GM23338 (cell line): ENCODE measurements at regions not wholly inside any gene's neighbourhood (a gene's known extent, or its start where the extent isn't known, plus 50 kb on each side); places are given as distances from the start of the nearest gene placed in this dataset.

ENCODE experiments used
- ATAC-seq: fragments of 200-7000 bp; cut with Tn5 transposase; 3 replicates; pipeline ENCODE4 v1.9.1; 2020
- DNase-seq: peaks from one replicate; pipeline ENCODE4 v3.0.0-alpha.2; 2015; ENCODE audit warnings: low spot score
- H2AFZ ChIP-seq: fragments of 200-600 bp; sonication (generic); 2 replicates; pipeline ENCODE4 v1.8.0; 2016; ENCODE audit warnings: antibody characterized with exemption, mild to moderate bottlenecking, moderate library complexity
- H3F3A ChIP-seq: fragments of 200-600 bp; sonication (generic); replicated peaks from 2 replicates; pipeline ENCODE4 v1.8.0; 2017; ENCODE audit warnings: antibody characterized with exemption, mixed run types, low read depth
- H3K27ac ChIP-seq: fragments of 200-600 bp; sonication (generic); 2 replicates; pipeline ENCODE4 v1.6.1; 2016; ENCODE audit warnings: low read depth
- H3K27me3 ChIP-seq: fragments of 200-600 bp; sonication (generic); 2 replicates; pipeline ENCODE4 v1.8.0; 2016; ENCODE audit warnings: mild to moderate bottlenecking, mixed run types, moderate library complexity; ENCODE audit not compliant: insufficient read depth
- H3K36me3 ChIP-seq: fragments of 200-600 bp; sonication (generic); 2 replicates; pipeline ENCODE4 v1.8.0; 2016; ENCODE audit warnings: mild to moderate bottlenecking; ENCODE audit not compliant: insufficient read depth
- H3K4me1 ChIP-seq: fragments of 200-600 bp; sonication (generic); 2 replicates; pipeline ENCODE4 v1.8.0; 2016; ENCODE audit warnings: mild to moderate bottlenecking, moderate library complexity; ENCODE audit not compliant: insufficient read depth
- H3K4me2 ChIP-seq: fragments of 200-600 bp; sonication (generic); 2 replicates; pipeline ENCODE4 v1.7.1; 2017; ENCODE audit warnings: mixed run types
- H3K4me3 ChIP-seq: fragments of 200-600 bp; sonication (generic); 2 replicates; pipeline ENCODE4 v1.6.1; 2016; ENCODE audit warnings: mixed run types
- H3K79me2 ChIP-seq: fragments of 200-600 bp; sonication (generic); replicated peaks from 2 replicates; pipeline ENCODE4 v1.8.0; 2017; ENCODE audit warnings: mild to moderate bottlenecking; ENCODE audit not compliant: insufficient read depth
- H3K9me2 ChIP-seq: fragments of 200-600 bp; sonication (generic); 2 replicates; pipeline ENCODE4 v1.8.0; 2017; ENCODE audit not compliant: insufficient read depth
- H4K20me1 ChIP-seq: fragments of 200-600 bp; sonication (generic); replicated peaks from 2 replicates; pipeline ENCODE4 v1.8.0; 2017; ENCODE audit warnings: mild to moderate bottlenecking; ENCODE audit not compliant: insufficient read depth
- H3K27ac Mint-ChIP-seq: 2 replicates; pipeline ENCODE4 v1.8.0; 2020; ENCODE audit warnings: inconsistent platforms, mild to moderate bottlenecking, moderate library complexity, mixed read lengths
- H3K27me3 Mint-ChIP-seq: 3 replicates; pipeline ENCODE4 v1.8.0; 2022; ENCODE audit warnings: low read depth, mild to moderate bottlenecking, moderate library complexity, mixed read lengths, inconsistent platforms; ENCODE audit not compliant: insufficient read depth, poor library complexity
- H3K36me3 Mint-ChIP-seq: 3 replicates; pipeline ENCODE4 v1.8.0; 2021; ENCODE audit warnings: low read depth, mild to moderate bottlenecking, inconsistent platforms, moderate library complexity, mixed read lengths
- H3K4me1 Mint-ChIP-seq: 3 replicates; pipeline ENCODE4 v1.8.0; 2020; ENCODE audit warnings: mild to moderate bottlenecking, inconsistent platforms, mixed read lengths
- H3K4me3 Mint-ChIP-seq: 3 replicates; pipeline ENCODE4 v1.8.0; 2021; ENCODE audit warnings: moderate library complexity, mild to moderate bottlenecking, inconsistent platforms, mixed read lengths
- H3K9me3 Mint-ChIP-seq: 3 replicates; pipeline ENCODE4 v1.8.0; 2020; ENCODE audit warnings: moderate library complexity, mild to moderate bottlenecking, inconsistent platforms, mixed read lengths
- CREB1 ChIP-seq: fragments of 250-450 bp; sonication (Bioruptor Pico); IDR thresholded peaks from 2 replicates; pipeline ENCODE4 v1.5.0; 2020; ENCODE audit warnings: low read depth, mild to moderate bottlenecking, moderate library complexity
- EZH2 ChIP-seq: fragments of 200-600 bp; sonication (generic); IDR thresholded peaks from one replicate; pipeline ENCODE4 v1.8.0; 2017; ENCODE audit warnings: antibody characterized with exemption, mild to moderate bottlenecking, low read depth; ENCODE audit not compliant: unreplicated experiment
- EZH2phosphoT487 ChIP-seq: fragments of 200-600 bp; sonication (generic); IDR thresholded peaks from one replicate; pipeline ENCODE4 v1.8.1; 2018; ENCODE audit warnings: antibody characterized with exemption; ENCODE audit not compliant: unreplicated experiment
- JUNB ChIP-seq: IDR thresholded peaks from one replicate; pipeline ENCODE4 v1.6.1; 2016; ENCODE audit warnings: antibody characterized with exemption; ENCODE audit not compliant: unreplicated experiment
- NANOG ChIP-seq: IDR thresholded peaks from 2 replicates; pipeline ENCODE4 v1.6.1; 2016; ENCODE audit warnings: antibody characterized with exemption, borderline replicate concordance
- POLR2AphosphoS5 ChIP-seq: IDR thresholded peaks from 2 replicates; pipeline ENCODE4 v1.6.1; 2016; ENCODE audit warnings: antibody characterized with exemption, low read depth
- STAT1 ChIP-seq: IDR thresholded peaks from one replicate; pipeline ENCODE4 v1.6.1; 2016; ENCODE audit warnings: antibody characterized with exemption; ENCODE audit not compliant: unreplicated experiment
- ZNF114 ChIP-seq: fragments of 250-450 bp; sonication (Bioruptor Pico); IDR thresholded peaks from 2 replicates; pipeline ENCODE4 v1.5.0; 2020; ENCODE audit warnings: mild to moderate bottlenecking, moderate library complexity
- ZNF331 ChIP-seq: fragments of 250-450 bp; sonication (Bioruptor Pico); IDR thresholded peaks from 2 replicates; pipeline ENCODE4 v1.5.0; 2020; ENCODE audit warnings: low read depth, mild to moderate bottlenecking, moderate library complexity
- TF ChIP-seq, protein P1 (sequence below): IDR thresholded peaks from 2 replicates; pipeline ENCODE4 v1.6.1; 2016; ENCODE audit warnings: antibody characterized with exemption
- TF ChIP-seq, protein P2 (sequence below): fragments of 250-450 bp; sonication (Bioruptor Pico); IDR thresholded peaks from 2 replicates; pipeline ENCODE4 v1.5.0; 2020; ENCODE audit warnings: mild to moderate bottlenecking, moderate library complexity
- TF ChIP-seq, protein P3 (sequence below), 2 experiments: fragments of 200-600 bp in 1 of 2; sonication (generic) in 1 of 2; conservative IDR thresholded peaks; 2 replicates each; pipeline versions ENCODE4 v1.5.1 to v1.6.1; 2016 to 2017; ENCODE audit warnings: antibody characterized with exemption in 2 of 2, low read depth in 2 of 2, mild to moderate bottlenecking in 2 of 2, moderate library complexity in 1 of 2
- TF ChIP-seq, protein P4 (sequence below): IDR thresholded peaks from one replicate; pipeline ENCODE4 v1.6.1; 2018; ENCODE audit warnings: antibody characterized with exemption; ENCODE audit not compliant: unreplicated experiment

DNA sequence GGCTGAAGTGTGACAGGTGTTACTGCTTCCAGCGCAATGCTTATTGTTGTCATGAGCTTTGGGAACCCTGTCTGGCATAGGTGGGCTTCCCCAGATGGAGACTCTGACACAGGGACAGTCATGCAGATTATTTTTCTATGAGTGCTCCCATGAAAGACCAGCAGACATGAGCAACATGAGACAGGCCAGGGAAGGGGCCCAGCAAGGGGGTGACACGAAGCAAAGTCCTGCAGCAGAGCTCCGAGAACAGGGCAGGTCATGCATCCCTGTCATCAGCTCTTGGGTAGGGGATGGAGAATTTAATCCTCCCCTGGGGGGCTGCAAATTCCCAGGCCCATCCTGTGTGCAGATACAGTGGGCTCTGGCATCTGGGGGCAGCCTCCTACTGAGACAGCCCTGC is 77.4 kb downstream of the CTAGE1 start:
- no peak overlapping the region for H2AFZ ChIP-seq
- Mint-ChIP-seq H3K4me3 (no peak overlapping the region), H3K4me1 (peaks cover 4% of the 10 kb centered on the region; the same call in 2 of the 3 replicates), H3K9me3 (no peaks in the 10 kb centered on the region), H3K36me3 (no peaks in the 10 kb centered on the region), H3K27me3 (peaks cover 13% of the 10 kb centered on the region), H3K27ac (no peak overlapping the region)
- no peaks in the 10 kb centered on the region for H3K79me2 ChIP-seq
- no peaks in the 10 kb centered on the region for H3F3A ChIP-seq
- peaks cover 17% of the 10 kb centered on the region for H3K27me3 ChIP-seq
- H3K4me2 ChIP-seq = no peak overlapping the region
- H3K9me2 ChIP-seq = no peaks in the 10 kb centered on the region
- no peaks in the 10 kb centered on the region for H4K20me1 ChIP-seq
- no peak for TF ChIP-seq NANOG
- TF ChIP-seq STAT1 = no peak
- TF ChIP-seq, protein P1, sequence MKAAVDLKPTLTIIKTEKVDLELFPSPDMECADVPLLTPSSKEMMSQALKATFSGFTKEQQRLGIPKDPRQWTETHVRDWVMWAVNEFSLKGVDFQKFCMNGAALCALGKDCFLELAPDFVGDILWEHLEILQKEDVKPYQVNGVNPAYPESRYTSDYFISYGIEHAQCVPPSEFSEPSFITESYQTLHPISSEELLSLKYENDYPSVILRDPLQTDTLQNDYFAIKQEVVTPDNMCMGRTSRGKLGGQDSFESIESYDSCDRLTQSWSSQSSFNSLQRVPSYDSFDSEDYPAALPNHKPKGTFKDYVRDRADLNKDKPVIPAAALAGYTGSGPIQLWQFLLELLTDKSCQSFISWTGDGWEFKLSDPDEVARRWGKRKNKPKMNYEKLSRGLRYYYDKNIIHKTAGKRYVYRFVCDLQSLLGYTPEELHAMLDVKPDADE = no peak
- TF ChIP-seq JUNB = no peak
- no peak for TF ChIP-seq EZH2phosphoT487
- TF ChIP-seq, protein P2, sequence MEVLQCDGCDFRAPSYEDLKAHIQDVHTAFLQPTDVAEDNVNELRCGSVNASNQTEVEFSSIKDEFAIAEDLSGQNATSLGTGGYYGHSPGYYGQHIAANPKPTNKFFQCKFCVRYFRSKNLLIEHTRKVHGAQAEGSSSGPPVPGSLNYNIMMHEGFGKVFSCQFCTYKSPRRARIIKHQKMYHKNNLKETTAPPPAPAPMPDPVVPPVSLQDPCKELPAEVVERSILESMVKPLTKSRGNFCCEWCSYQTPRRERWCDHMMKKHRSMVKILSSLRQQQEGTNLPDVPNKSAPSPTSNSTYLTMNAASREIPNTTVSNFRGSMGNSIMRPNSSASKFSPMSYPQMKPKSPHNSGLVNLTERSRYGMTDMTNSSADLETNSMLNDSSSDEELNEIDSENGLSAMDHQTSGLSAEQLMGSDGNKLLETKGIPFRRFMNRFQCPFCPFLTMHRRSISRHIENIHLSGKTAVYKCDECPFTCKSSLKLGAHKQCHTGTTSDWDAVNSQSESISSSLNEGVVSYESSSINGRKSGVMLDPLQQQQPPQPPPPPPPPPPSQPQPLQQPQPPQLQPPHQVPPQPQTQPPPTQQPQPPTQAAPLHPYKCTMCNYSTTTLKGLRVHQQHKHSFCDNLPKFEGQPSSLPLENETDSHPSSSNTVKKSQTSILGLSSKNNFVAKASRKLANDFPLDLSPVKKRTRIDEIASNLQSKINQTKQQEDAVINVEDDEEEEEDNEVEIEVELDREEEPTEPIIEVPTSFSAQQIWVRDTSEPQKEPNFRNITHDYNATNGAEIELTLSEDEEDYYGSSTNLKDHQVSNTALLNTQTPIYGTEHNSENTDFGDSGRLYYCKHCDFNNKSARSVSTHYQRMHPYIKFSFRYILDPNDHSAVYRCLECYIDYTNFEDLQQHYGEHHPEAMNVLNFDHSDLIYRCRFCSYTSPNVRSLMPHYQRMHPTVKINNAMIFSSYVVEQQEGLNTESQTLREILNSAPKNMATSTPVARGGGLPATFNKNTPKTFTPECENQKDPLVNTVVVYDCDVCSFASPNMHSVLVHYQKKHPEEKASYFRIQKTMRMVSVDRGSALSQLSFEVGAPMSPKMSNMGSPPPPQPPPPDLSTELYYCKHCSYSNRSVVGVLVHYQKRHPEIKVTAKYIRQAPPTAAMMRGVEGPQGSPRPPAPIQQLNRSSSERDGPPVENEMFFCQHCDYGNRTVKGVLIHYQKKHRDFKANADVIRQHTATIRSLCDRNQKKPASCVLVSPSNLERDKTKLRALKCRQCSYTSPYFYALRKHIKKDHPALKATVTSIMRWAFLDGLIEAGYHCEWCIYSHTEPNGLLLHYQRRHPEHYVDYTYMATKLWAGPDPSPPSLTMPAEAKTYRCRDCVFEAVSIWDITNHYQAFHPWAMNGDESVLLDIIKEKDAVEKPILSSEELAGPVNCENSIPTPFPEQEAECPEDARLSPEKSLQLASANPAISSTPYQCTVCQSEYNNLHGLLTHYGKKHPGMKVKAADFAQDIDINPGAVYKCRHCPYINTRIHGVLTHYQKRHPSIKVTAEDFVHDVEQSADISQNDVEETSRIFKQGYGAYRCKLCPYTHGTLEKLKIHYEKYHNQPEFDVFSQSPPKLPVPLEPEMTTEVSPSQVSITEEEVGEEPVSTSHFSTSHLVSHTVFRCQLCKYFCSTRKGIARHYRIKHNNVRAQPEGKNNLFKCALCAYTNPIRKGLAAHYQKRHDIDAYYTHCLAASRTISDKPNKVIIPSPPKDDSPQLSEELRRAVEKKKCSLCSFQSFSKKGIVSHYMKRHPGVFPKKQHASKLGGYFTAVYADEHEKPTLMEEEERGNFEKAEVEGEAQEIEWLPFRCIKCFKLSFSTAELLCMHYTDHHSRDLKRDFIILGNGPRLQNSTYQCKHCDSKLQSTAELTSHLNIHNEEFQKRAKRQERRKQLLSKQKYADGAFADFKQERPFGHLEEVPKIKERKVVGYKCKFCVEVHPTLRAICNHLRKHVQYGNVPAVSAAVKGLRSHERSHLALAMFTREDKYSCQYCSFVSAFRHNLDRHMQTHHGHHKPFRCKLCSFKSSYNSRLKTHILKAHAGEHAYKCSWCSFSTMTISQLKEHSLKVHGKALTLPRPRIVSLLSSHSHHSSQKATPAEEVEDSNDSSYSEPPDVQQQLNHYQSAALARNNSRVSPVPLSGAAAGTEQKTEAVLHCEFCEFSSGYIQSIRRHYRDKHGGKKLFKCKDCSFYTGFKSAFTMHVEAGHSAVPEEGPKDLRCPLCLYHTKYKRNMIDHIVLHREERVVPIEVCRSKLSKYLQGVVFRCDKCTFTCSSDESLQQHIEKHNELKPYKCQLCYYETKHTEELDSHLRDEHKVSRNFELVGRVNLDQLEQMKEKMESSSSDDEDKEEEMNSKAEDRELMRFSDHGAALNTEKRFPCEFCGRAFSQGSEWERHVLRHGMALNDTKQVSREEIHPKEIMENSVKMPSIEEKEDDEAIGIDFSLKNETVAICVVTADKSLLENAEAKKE = no peak
- TF ChIP-seq ZNF331 (CRISPR knock-in tag) = no peak
- TF ChIP-seq, protein P3, sequence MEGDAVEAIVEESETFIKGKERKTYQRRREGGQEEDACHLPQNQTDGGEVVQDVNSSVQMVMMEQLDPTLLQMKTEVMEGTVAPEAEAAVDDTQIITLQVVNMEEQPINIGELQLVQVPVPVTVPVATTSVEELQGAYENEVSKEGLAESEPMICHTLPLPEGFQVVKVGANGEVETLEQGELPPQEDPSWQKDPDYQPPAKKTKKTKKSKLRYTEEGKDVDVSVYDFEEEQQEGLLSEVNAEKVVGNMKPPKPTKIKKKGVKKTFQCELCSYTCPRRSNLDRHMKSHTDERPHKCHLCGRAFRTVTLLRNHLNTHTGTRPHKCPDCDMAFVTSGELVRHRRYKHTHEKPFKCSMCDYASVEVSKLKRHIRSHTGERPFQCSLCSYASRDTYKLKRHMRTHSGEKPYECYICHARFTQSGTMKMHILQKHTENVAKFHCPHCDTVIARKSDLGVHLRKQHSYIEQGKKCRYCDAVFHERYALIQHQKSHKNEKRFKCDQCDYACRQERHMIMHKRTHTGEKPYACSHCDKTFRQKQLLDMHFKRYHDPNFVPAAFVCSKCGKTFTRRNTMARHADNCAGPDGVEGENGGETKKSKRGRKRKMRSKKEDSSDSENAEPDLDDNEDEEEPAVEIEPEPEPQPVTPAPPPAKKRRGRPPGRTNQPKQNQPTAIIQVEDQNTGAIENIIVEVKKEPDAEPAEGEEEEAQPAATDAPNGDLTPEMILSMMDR (conservative IDR thresholded peaks at IDR 0.05; ENCODE audit: low read depth in 2 of 2) = no peak
- TF ChIP-seq CREB1 (CRISPR knock-in tag) = no peak
- TF ChIP-seq POLR2AphosphoS5 = no peak
- TF ChIP-seq, protein P4, sequence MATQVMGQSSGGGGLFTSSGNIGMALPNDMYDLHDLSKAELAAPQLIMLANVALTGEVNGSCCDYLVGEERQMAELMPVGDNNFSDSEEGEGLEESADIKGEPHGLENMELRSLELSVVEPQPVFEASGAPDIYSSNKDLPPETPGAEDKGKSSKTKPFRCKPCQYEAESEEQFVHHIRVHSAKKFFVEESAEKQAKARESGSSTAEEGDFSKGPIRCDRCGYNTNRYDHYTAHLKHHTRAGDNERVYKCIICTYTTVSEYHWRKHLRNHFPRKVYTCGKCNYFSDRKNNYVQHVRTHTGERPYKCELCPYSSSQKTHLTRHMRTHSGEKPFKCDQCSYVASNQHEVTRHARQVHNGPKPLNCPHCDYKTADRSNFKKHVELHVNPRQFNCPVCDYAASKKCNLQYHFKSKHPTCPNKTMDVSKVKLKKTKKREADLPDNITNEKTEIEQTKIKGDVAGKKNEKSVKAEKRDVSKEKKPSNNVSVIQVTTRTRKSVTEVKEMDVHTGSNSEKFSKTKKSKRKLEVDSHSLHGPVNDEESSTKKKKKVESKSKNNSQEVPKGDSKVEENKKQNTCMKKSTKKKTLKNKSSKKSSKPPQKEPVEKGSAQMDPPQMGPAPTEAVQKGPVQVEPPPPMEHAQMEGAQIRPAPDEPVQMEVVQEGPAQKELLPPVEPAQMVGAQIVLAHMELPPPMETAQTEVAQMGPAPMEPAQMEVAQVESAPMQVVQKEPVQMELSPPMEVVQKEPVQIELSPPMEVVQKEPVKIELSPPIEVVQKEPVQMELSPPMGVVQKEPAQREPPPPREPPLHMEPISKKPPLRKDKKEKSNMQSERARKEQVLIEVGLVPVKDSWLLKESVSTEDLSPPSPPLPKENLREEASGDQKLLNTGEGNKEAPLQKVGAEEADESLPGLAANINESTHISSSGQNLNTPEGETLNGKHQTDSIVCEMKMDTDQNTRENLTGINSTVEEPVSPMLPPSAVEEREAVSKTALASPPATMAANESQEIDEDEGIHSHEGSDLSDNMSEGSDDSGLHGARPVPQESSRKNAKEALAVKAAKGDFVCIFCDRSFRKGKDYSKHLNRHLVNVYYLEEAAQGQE = no peak
- no peak for TF ChIP-seq ZNF114 (CRISPR knock-in tag)
- no peak for TF ChIP-seq EZH2
- no peaks in the 10 kb centered on the region for H3K36me3 ChIP-seq
- H3K4me3 ChIP-seq = no peak overlapping the region
- H3K27ac ChIP-seq = no peak overlapping the region
- no peaks in the 10 kb centered on the region for H3K4me1 ChIP-seq
- DNase-seq (no peak), ATAC-seq (no peak)
